ENCODE measurements at regions not wholly inside any gene's neighbourhood (a gene's known extent, or its start where the extent isn't known, plus 50 kb on each side); places are given as distances from the start of the nearest gene placed in this dataset.

GRCh38 chr20:9919271-9920014, 80.6 kb upstream of the PAK5 start:
- no peak for DNase-seq

- no peak for DNase-seq
These were observed 79.5 kb upstream of the PAK5 start for GRCh38 chr20:9918348-9918747.

- DNase-seq = no peak
These were observed 77.9 kb upstream of the PAK5 start for GRCh38 chr20:9916761-9917160.

- peak; percentile 1 for DNase-seq
These were observed 74.1 kb upstream of the PAK5 start for GRCh38 chr20:9912858-9913434.

- DNase-seq = no peak
These were observed 73.4 kb upstream of the PAK5 start for GRCh38 chr20:9912290-9912689.

- DNase-seq = no peak
These were observed 72.6 kb upstream of the PAK5 start for GRCh38 chr20:9911519-9911918.

- DNase-seq = no peak
These were observed 70.3 kb upstream of the PAK5 start for GRCh38 chr20:9909167-9909566.

GRCh38 chr20:9903048-9903655, 64.3 kb upstream of the PAK5 start:
- DNase-seq = no peak

GRCh38 chr20:9889270-9889981, 50.5 kb upstream of the PAK5 start:
- DNase-seq = no peak

Data from activated effector memory CD4-positive, alpha-beta T cell treated with Interleukin-2 at 50 U/mL for 16 hours (primary cell).